Transverse colon (tissue), 3 donors: ENCODE measurements at regions not wholly inside any gene's neighbourhood (a gene's known extent, or its start where the extent isn't known, plus 50 kb on each side); places are given as distances from the start of the nearest gene placed in this dataset.

Experiments
- CTCF ChIP-seq, 5 experiments: fragments of 200-600 bp in 3 of 5; fragments of 450-650 bp in 2 of 5; sonication (generic) in 3 of 5; IDR thresholded peaks; 1 replicate in 2 of 5; 2 replicates in 3 of 5; pipeline ENCODE4 v1.5.1; 2016 to 2017; ENCODE audit warnings: antibody characterized with exemption in 5 of 5, inconsistent platforms in 3 of 5, mild to moderate bottlenecking in 2 of 5, moderate library complexity in 1 of 5
- POLR2A ChIP-seq: fragments of 450-650 bp; IDR thresholded peaks from one replicate; pipeline ENCODE4 v1.6.1; 2016; ENCODE audit warnings: antibody characterized with exemption, mild to moderate bottlenecking, moderate library complexity

- no peak for TF ChIP-seq POLR2A
- TF ChIP-seq CTCF (IDR thresholded peaks at IDR 0.05), result no peak
These were observed 288.0 kb upstream of the IRX4 start for GRCh38 chr5:2170761-2171160.
